ENCODE measurements at regions not wholly inside any gene's neighbourhood (a gene's known extent, or its start where the extent isn't known, plus 50 kb on each side); places are given as distances from the start of the nearest gene placed in this dataset.

GRCh38 chr18:56168049-56168781 lies 470.2 kb downstream of the TXNL1 start:
- peak overlapping the region; percentile 99 for H3K27ac Mint-ChIP-seq (ENCODE audit: unreplicated experiment)
- no peaks in the 10 kb centered on the region for H4K20me1 ChIP-seq (ENCODE audit: insufficient read depth, low read length)
- H3K36me3 Mint-ChIP-seq (ENCODE audit: low read depth, unreplicated experiment), result no peaks in the 10 kb centered on the region
- DNase-seq (ENCODE audit: low read depth) (peak; percentile 84), FAIRE-seq (peak; percentile 72)
- peaks cover 7% of the 10 kb centered on the region for H3K9me3 Mint-ChIP-seq (ENCODE audit: unreplicated experiment)
- no peak overlapping the region for H3K4me3 ChIP-seq (ENCODE audit: insufficient read depth, low read depth, low read length)
- no peaks in the 10 kb centered on the region for H3K9me3 ChIP-seq (ENCODE audit: insufficient read depth, low read depth, low read length)
- TF ChIP-seq EZH2 (IDR thresholded peaks at IDR 0.05; ENCODE audit: insufficient read depth, low read length), result no peak
- TF ChIP-seq, protein P1, sequence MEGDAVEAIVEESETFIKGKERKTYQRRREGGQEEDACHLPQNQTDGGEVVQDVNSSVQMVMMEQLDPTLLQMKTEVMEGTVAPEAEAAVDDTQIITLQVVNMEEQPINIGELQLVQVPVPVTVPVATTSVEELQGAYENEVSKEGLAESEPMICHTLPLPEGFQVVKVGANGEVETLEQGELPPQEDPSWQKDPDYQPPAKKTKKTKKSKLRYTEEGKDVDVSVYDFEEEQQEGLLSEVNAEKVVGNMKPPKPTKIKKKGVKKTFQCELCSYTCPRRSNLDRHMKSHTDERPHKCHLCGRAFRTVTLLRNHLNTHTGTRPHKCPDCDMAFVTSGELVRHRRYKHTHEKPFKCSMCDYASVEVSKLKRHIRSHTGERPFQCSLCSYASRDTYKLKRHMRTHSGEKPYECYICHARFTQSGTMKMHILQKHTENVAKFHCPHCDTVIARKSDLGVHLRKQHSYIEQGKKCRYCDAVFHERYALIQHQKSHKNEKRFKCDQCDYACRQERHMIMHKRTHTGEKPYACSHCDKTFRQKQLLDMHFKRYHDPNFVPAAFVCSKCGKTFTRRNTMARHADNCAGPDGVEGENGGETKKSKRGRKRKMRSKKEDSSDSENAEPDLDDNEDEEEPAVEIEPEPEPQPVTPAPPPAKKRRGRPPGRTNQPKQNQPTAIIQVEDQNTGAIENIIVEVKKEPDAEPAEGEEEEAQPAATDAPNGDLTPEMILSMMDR (IDR thresholded peaks at IDR 0.05; ENCODE audit: insufficient read depth, low read depth, low read length), result no peak
- no peaks in the 10 kb centered on the region for H3K79me2 ChIP-seq (ENCODE audit: insufficient read depth, low read length)
- no peaks in the 10 kb centered on the region for H3K36me3 ChIP-seq (ENCODE audit: insufficient read depth, low read length)
- peak overlapping the region; percentile 71 for H3K27ac ChIP-seq (ENCODE audit: low read depth, low read length)
- peaks cover 22% of the 10 kb centered on the region for H3K4me1 ChIP-seq (ENCODE audit: insufficient read depth, low read length)
- H3K9ac ChIP-seq (ENCODE audit: low read length), result peak overlapping the region; percentile 35
- H3K4me3 Mint-ChIP-seq (ENCODE audit: unreplicated experiment), result no peak overlapping the region
- no peaks in the 10 kb centered on the region for H3K27me3 ChIP-seq (ENCODE audit: insufficient read depth, low read length)
- no peaks in the 10 kb centered on the region for H3K27me3 Mint-ChIP-seq (ENCODE audit: low read depth, unreplicated experiment)
- peaks cover 22% of the 10 kb centered on the region for H3K4me1 Mint-ChIP-seq (ENCODE audit: low read depth, unreplicated experiment)
- peak overlapping the region; percentile 42 for H2AFZ ChIP-seq (ENCODE audit: low read depth, low read length)
- H3K4me2 ChIP-seq (ENCODE audit: low read length), result peak overlapping the region; percentile 73

GRCh38 chr18:56167366-56167765 lies 471.0 kb downstream of the TXNL1 start:
- FAIRE-seq, result peak; percentile 20

More at GRCh38 chr18:56167366-56167765, 471.0 kb downstream of the TXNL1 start:
- Mint-ChIP-seq H3K27me3 (ENCODE audit: low read depth, unreplicated experiment) (no peaks in the 10 kb centered on the region), H3K27ac (ENCODE audit: unreplicated experiment) (peak overlapping the region; percentile 99), H3K4me3 (ENCODE audit: unreplicated experiment) (no peak overlapping the region), H3K9me3 (ENCODE audit: unreplicated experiment) (peaks cover 7% of the 10 kb centered on the region), H3K36me3 (ENCODE audit: low read depth, unreplicated experiment) (no peaks in the 10 kb centered on the region), H3K4me1 (ENCODE audit: low read depth, unreplicated experiment) (peaks cover 30% of the 10 kb centered on the region)
- H3K4me3 ChIP-seq (ENCODE audit: insufficient read depth, low read depth, low read length), result no peak overlapping the region
- peak overlapping the region; percentile 71 for H3K27ac ChIP-seq (ENCODE audit: low read depth, low read length)
- no peaks in the 10 kb centered on the region for H4K20me1 ChIP-seq (ENCODE audit: insufficient read depth, low read length)
- no peaks in the 10 kb centered on the region for H3K9me3 ChIP-seq (ENCODE audit: insufficient read depth, low read depth, low read length)
- H3K79me2 ChIP-seq (ENCODE audit: insufficient read depth, low read length), result no peaks in the 10 kb centered on the region
- H3K4me2 ChIP-seq (ENCODE audit: low read length), result peak overlapping the region; percentile 73
- H3K4me1 ChIP-seq (ENCODE audit: insufficient read depth, low read length), result peaks cover 22% of the 10 kb centered on the region
- H3K9ac ChIP-seq (ENCODE audit: low read length), result peak overlapping the region; percentile 15
- H2AFZ ChIP-seq (ENCODE audit: low read depth, low read length), result peak overlapping the region; percentile 42
- no peaks in the 10 kb centered on the region for H3K36me3 ChIP-seq (ENCODE audit: insufficient read depth, low read length)
- no peaks in the 10 kb centered on the region for H3K27me3 ChIP-seq (ENCODE audit: insufficient read depth, low read length)
- TF ChIP-seq EZH2 (IDR thresholded peaks at IDR 0.05; ENCODE audit: insufficient read depth, low read length), result no peak
- TF ChIP-seq, protein P1 (IDR thresholded peaks at IDR 0.05; ENCODE audit: insufficient read depth, low read depth, low read length), result no peak
- DNase-seq (ENCODE audit: low read depth), result no peak
